ENCODE measurements at regions not wholly inside any gene's neighbourhood (a gene's known extent, or its start where the extent isn't known, plus 50 kb on each side); places are given as distances from the start of the nearest gene placed in this dataset.

DNA sequence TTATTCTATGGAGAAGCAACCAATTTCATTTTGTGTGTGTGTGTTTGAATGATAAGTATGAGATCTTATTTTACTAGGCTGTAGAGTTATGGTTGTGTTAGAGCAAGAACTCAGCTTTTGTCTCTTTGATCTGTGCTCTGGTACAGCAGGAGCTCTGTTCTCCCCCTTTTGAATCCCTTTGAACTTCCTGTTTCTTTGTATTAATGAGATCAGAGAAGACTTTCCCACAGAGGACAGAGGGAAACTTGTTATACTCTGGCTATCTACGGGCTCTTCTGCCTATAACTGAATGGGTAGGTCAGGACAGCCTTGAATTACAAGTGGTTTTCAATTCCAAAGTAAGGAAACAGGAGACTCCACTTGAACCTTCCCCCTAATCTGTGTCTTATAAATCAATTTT lies 1015.0 kb upstream of the RAG2 start:
- TF ChIP-seq, protein P1, sequence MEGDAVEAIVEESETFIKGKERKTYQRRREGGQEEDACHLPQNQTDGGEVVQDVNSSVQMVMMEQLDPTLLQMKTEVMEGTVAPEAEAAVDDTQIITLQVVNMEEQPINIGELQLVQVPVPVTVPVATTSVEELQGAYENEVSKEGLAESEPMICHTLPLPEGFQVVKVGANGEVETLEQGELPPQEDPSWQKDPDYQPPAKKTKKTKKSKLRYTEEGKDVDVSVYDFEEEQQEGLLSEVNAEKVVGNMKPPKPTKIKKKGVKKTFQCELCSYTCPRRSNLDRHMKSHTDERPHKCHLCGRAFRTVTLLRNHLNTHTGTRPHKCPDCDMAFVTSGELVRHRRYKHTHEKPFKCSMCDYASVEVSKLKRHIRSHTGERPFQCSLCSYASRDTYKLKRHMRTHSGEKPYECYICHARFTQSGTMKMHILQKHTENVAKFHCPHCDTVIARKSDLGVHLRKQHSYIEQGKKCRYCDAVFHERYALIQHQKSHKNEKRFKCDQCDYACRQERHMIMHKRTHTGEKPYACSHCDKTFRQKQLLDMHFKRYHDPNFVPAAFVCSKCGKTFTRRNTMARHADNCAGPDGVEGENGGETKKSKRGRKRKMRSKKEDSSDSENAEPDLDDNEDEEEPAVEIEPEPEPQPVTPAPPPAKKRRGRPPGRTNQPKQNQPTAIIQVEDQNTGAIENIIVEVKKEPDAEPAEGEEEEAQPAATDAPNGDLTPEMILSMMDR (IDR thresholded peaks at IDR 0.05; ENCODE audit: extremely low read depth, insufficient read depth, missing control alignments) = no peak
- no peak for DNase-seq (ENCODE audit: low spot score)
- in situ Hi-C loops (cut with MboI; ENCODE audit: low pct_unique_long_range_greater_than_20kb, low sequenced_read_pairs, unreplicated experiment) = no loop called here

DNA sequence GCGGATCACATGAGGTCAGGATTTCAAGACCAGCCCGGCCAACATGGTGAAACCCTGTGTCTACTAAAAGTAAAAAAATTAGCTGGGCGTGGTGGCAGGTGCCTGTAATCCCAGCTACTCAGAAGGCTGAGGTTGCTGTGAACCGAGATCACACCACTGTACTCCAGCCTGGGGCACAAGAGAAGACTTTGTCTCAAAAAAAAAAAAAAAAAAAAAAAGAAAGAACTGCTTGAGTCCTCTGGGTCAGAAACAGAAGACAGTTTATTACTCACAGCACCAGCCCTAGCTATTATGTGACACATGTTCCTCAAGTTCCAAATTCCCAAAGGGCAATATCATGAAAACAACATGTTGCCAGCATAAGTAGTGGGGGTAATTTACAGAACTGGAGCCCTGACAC lies 1014.1 kb upstream of the RAG2 start:
- in situ Hi-C loops (cut with MboI; ENCODE audit: low pct_unique_long_range_greater_than_20kb, low sequenced_read_pairs, unreplicated experiment) = no loop called here
- TF ChIP-seq, protein P1 (IDR thresholded peaks at IDR 0.05; ENCODE audit: extremely low read depth, insufficient read depth, missing control alignments) = no peak
- DNase-seq (ENCODE audit: low spot score) = no peak

DNA sequence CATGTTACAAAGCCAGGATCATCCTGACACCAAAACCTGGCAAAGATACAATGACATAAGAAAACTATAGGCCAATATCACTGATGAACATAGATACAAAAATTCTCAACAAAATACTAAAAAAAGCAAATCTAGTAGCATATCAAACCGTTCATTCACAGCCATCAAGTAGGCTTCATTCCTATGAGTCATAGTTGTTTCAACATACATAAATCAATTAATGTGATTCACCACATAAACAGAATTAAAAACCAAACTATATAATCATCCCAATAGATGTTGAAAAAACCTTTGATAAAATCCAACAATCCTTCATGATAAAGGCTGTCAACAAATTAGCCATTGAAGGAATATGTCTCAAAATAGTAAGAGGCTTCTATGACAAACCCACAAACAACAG lies 1007.2 kb upstream of the RAG2 start:
- in situ Hi-C loops (cut with MboI; ENCODE audit: low pct_unique_long_range_greater_than_20kb, low sequenced_read_pairs, unreplicated experiment) = no loop called here
- TF ChIP-seq, protein P1 (IDR thresholded peaks at IDR 0.05; ENCODE audit: extremely low read depth, insufficient read depth, missing control alignments) = no peak
- no peak for DNase-seq (ENCODE audit: low spot score)

DNA sequence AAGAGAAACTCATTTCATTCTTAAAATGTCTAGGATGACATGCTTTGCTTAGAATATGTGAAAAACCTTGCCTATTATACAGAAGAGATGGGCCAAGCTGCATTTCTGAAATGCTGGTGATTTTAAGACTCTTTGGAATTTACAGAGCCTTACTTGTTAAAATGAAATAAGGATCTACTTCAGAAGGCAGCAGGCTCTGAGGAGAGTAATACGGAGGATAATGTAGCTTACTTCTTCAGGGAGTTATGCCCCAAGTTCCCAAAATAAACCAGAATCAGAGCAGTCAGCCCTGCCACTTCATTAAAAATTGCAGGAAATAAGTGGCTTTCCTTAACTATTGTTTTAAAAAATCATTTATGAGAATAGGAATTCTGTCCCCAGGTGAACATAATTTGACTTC lies 1000.3 kb upstream of the RAG2 start:
- TF ChIP-seq, protein P1 (IDR thresholded peaks at IDR 0.05; ENCODE audit: extremely low read depth, insufficient read depth, missing control alignments) = no peak
- in situ Hi-C loops (cut with MboI; ENCODE audit: low pct_unique_long_range_greater_than_20kb, low sequenced_read_pairs, unreplicated experiment) = no loop called here
- no peak for DNase-seq (ENCODE audit: low spot score)

DNA sequence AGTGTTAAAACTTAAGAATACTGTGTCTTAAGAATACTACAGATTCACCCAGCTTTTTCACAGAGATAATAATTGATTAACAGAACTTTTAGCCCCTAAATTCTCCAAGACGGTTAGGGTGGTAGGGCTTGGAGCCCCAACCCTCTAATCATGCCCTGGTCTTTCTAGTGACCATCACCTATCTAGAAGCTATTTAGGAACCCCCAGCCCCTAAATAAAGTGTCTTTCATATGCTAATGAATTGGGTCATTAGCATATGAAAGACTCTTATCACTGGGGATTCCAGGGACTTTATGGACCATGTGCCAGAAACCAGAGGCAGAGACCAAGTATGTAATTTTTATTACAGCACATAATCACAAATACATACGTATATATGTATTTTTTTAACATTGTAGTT lies 999.7 kb upstream of the RAG2 start:
- in situ Hi-C loops (cut with MboI; ENCODE audit: low pct_unique_long_range_greater_than_20kb, low sequenced_read_pairs, unreplicated experiment) = no loop called here
- TF ChIP-seq, protein P1 (IDR thresholded peaks at IDR 0.05; ENCODE audit: extremely low read depth, insufficient read depth, missing control alignments) = no peak

DNA sequence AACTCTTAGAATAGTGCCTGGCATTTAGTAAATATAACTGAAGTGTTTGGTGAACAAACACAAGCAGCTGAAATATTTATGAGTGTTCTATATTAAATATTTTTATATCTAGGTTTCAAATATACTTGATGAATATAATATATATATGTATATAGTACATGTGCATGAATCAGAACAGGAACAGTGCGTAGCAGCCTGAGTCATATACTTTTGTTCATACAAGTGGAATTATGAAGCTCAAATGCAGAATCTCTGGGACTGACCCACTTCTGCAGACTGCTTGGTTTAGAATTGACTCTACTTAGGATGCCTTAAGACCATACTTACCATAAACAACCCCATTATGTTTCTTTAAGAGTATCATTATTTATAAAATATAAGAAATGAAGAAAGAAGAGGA lies 997.8 kb upstream of the RAG2 start:
- in situ Hi-C loops (cut with MboI; ENCODE audit: low pct_unique_long_range_greater_than_20kb, low sequenced_read_pairs, unreplicated experiment) = no loop called here
- TF ChIP-seq, protein P1 (IDR thresholded peaks at IDR 0.05; ENCODE audit: extremely low read depth, insufficient read depth, missing control alignments) = no peak
- DNase-seq (ENCODE audit: low spot score) = no peak

More for the DNA sequence above, 999.7 kb upstream of the RAG2 start:
- no peak for DNase-seq (ENCODE audit: low spot score)

DNA sequence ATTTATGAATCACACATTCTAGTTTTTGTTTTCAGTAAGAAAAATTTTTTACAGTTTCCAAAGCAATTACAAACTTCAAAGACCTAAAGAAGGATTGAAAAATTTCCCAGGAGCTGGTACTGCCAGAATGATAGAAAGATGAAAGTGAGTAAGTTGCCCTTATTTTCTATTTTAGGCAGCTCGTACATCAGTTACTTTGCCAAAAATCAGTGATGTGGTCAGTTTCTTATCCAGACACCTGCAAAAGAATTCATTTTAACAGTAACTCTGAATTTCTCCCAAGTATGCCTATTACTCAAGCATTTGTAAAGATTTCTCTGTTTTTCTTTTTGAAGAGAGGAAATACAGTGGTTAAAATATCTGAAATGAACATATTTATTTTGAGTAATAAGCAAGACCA lies 976.3 kb upstream of the RAG2 start:
- TF ChIP-seq, protein P1 (IDR thresholded peaks at IDR 0.05; ENCODE audit: extremely low read depth, insufficient read depth, missing control alignments) = no peak
- in situ Hi-C loops (cut with MboI; ENCODE audit: low pct_unique_long_range_greater_than_20kb, low sequenced_read_pairs, unreplicated experiment) = no loop called here
- DNase-seq (ENCODE audit: low spot score) = no peak
